Loucy (cell line): ENCODE measurements at regions not wholly inside any gene's neighbourhood (a gene's known extent, or its start where the extent isn't known, plus 50 kb on each side); places are given as distances from the start of the nearest gene placed in this dataset.

Experiments used
- H2AFZ ChIP-seq: fragments of 200-600 bp; sonication (generic); 2 replicates; pipeline ENCODE4 v1.6.0; 2016; ENCODE audit warnings: antibody characterized with exemption, mild to moderate bottlenecking, low read length, moderate library complexity
- H3F3A ChIP-seq: fragments of 200-600 bp; 2 replicates; pipeline ENCODE4 v1.6.0; 2016; ENCODE audit warnings: antibody characterized with exemption, low read depth, mild to moderate bottlenecking
- H3K27me3 ChIP-seq: fragments of 200-600 bp; sonication (generic); 2 replicates; pipeline ENCODE4 v1.6.1; 2014; ENCODE audit warnings: low read length, mild to moderate bottlenecking; ENCODE audit not compliant: insufficient read depth, poor library complexity, severe bottlenecking
- H3K36me3 ChIP-seq: fragments of 200-600 bp; sonication (generic); 2 replicates; pipeline ENCODE4 v1.6.1; 2016; ENCODE audit warnings: low read length; ENCODE audit not compliant: insufficient read depth
- H3K4me1 ChIP-seq: fragments of 200-600 bp; sonication (generic); 2 replicates; pipeline ENCODE4 v1.5.1; 2014; ENCODE audit warnings: low read length, mild to moderate bottlenecking; ENCODE audit not compliant: insufficient read depth, poor library complexity, severe bottlenecking
- H3K4me2 ChIP-seq: fragments of 200-600 bp; sonication (generic); 2 replicates; pipeline ENCODE4 v1.6.0; 2014; ENCODE audit warnings: antibody characterized with exemption, low read length, low read depth, mild to moderate bottlenecking; ENCODE audit not compliant: poor library complexity, severe bottlenecking
- H3K4me3 ChIP-seq: fragments of 200-600 bp; sonication (generic); 2 replicates; pipeline ENCODE4 v1.5.1; 2014; ENCODE audit warnings: low read length, mild to moderate bottlenecking, mixed read lengths; ENCODE audit not compliant: poor library complexity, severe bottlenecking
- H3K79me2 ChIP-seq: fragments of 200-600 bp; sonication (generic); 2 replicates; pipeline ENCODE4 v1.6.1; 2014; ENCODE audit warnings: low read length; ENCODE audit not compliant: insufficient read depth
- H3K9ac ChIP-seq: fragments of 200-600 bp; sonication (generic); 2 replicates; pipeline ENCODE4 v1.6.0; 2014; ENCODE audit warnings: mild to moderate bottlenecking, low read depth, low read length, moderate library complexity; ENCODE audit not compliant: poor library complexity, severe bottlenecking
- H3K9me2 ChIP-seq: fragments of 200-600 bp; sonication (generic); replicated peaks from 2 replicates; pipeline ENCODE4 v1.6.1; 2016; ENCODE audit warnings: low read depth, low read length, mixed read lengths
- H3K9me3 ChIP-seq: fragments of 200-600 bp; sonication (generic); 2 replicates; pipeline ENCODE4 v1.6.1; 2014; ENCODE audit warnings: mild to moderate bottlenecking, antibody characterized with exemption, low read length, low read depth; ENCODE audit not compliant: insufficient read depth
- H4K20me1 ChIP-seq: fragments of 200-600 bp; sonication (generic); 2 replicates; pipeline ENCODE4 v1.6.0; 2014; ENCODE audit warnings: antibody characterized with exemption, low read length, mild to moderate bottlenecking; ENCODE audit not compliant: insufficient read depth, poor library complexity, severe bottlenecking
- EZH2phosphoT487 ChIP-seq: fragments of 200-600 bp; IDR thresholded peaks from 2 replicates; pipeline ENCODE4 v1.6.1; 2018; ENCODE audit warnings: antibody characterized with exemption, mild to moderate bottlenecking, moderate library complexity, borderline replicate concordance
- TF ChIP-seq, protein P1 (sequence below): fragments of 200-600 bp; sonication (generic); conservative IDR thresholded peaks from 2 replicates; pipeline ENCODE4 v1.5.1; 2014; ENCODE audit warnings: mild to moderate bottlenecking, antibody characterized with exemption, low read length

DNA sequence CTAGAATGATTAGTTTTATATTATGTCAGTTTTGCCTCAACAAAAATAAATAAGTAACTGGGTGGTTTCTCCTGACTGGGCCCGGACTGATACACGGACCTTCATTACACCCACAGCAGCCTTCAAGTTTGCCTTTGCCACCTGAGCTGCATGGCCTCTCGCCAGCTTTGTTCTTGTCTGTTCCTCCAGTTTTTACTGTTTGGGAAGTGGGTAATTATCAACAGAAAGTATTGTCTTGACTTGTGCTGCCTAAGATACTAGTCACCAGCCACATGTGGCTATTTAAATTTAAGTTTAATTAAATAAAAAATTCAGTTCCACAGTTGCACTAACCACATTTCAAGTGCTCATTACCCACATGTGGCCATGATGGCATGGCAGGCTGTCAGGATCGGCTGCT is 74.7 kb upstream of the INTU start:
- no peaks in the 10 kb centered on the region for H3F3A ChIP-seq
- H3K4me1 ChIP-seq, result no peaks in the 10 kb centered on the region
- no peaks in the 10 kb centered on the region for H3K36me3 ChIP-seq
- H3K79me2 ChIP-seq, result no peaks in the 10 kb centered on the region
- no peak overlapping the region for H3K9ac ChIP-seq
- no peak overlapping the region for H2AFZ ChIP-seq
- no peaks in the 10 kb centered on the region for H4K20me1 ChIP-seq
- H3K9me3 ChIP-seq, result no peaks in the 10 kb centered on the region
- H3K4me3 ChIP-seq, result no peak overlapping the region
- TF ChIP-seq EZH2phosphoT487, result no peak
- TF ChIP-seq, protein P1, sequence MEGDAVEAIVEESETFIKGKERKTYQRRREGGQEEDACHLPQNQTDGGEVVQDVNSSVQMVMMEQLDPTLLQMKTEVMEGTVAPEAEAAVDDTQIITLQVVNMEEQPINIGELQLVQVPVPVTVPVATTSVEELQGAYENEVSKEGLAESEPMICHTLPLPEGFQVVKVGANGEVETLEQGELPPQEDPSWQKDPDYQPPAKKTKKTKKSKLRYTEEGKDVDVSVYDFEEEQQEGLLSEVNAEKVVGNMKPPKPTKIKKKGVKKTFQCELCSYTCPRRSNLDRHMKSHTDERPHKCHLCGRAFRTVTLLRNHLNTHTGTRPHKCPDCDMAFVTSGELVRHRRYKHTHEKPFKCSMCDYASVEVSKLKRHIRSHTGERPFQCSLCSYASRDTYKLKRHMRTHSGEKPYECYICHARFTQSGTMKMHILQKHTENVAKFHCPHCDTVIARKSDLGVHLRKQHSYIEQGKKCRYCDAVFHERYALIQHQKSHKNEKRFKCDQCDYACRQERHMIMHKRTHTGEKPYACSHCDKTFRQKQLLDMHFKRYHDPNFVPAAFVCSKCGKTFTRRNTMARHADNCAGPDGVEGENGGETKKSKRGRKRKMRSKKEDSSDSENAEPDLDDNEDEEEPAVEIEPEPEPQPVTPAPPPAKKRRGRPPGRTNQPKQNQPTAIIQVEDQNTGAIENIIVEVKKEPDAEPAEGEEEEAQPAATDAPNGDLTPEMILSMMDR, result no peak
- no peaks in the 10 kb centered on the region for H3K9me2 ChIP-seq
- H3K4me2 ChIP-seq, result no peak overlapping the region
- H3K27me3 ChIP-seq, result no peaks in the 10 kb centered on the region

DNA sequence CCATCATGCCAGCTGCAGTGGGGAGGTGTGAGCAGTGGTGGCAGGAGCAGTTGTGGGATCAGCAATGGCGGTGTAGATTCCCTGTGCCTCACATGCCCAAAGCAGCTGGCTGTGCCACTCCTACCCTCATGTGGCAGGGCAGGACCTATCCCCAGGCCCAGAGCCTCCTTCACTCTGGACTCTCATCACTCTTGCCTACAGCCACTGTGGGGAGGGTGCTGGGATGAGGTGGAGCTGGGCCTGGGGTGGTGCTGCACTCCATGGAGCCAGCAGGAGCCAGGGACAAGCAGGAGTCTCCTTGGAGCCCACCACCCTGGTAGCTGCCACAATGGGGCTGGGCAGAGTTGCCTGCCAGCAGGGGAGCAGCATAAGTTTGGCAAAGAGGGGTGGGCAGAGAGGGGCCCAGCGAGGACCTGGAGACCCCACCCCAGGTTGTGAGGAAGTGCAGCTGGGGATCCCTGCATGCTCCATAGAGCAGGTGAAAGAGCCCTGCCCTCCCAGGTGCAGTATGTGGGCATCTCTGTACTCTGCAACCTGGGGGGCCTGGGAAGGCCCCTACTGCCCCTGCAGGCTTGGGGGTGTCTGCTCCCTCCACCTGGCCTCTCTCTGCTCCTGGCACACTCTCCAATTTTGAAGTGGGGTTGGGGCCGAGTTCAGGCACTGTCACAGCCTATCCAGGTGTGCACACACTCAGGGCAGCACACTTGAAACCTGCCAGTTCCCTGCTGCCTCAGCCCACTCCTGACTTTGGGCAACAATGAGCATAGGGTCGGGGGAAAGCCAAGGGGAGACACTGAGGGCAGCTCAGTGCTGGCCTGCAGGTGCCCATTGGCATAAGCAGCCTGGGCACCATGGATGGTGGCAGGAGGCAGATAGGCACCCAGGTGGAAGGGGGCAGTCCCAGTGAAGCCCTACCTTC is 74.0 kb upstream of the INTU start:
- H3K36me3 ChIP-seq, result no peaks in the 10 kb centered on the region
- H3K4me2 ChIP-seq, result no peak overlapping the region
- H3F3A ChIP-seq, result no peaks in the 10 kb centered on the region
- H4K20me1 ChIP-seq, result no peaks in the 10 kb centered on the region
- H3K27me3 ChIP-seq, result no peaks in the 10 kb centered on the region
- no peaks in the 10 kb centered on the region for H3K79me2 ChIP-seq
- H3K4me3 ChIP-seq, result no peak overlapping the region
- no peaks in the 10 kb centered on the region for H3K9me3 ChIP-seq
- H3K9ac ChIP-seq, result no peak overlapping the region
- no peak overlapping the region for H2AFZ ChIP-seq
- H3K4me1 ChIP-seq, result no peaks in the 10 kb centered on the region
- H3K9me2 ChIP-seq, result no peaks in the 10 kb centered on the region
- TF ChIP-seq, protein P1, result no peak
- no peak for TF ChIP-seq EZH2phosphoT487

DNA sequence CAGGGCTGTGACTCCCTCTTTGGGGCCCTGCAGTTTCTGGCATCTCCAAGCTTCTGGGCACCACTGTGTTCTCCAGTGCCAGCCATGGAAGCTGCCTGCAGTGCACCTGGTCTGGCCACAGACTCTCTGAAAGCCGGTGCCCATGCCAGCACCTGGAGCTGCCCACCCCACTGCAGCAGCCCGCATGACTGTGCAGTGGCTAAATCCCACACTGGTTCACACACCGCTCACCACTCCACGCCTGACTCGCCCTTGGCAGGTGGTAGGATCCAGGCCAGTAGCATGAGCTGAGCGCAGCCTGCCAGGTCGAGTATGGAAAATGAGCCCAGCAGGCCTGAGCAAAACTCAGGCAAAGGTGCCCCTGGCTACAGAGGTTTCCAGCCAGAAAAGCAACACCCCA is 72.8 kb upstream of the INTU start:
- H3K9me3 ChIP-seq, result no peaks in the 10 kb centered on the region
- no peaks in the 10 kb centered on the region for H4K20me1 ChIP-seq
- H3F3A ChIP-seq, result no peaks in the 10 kb centered on the region
- H3K4me1 ChIP-seq, result no peaks in the 10 kb centered on the region
- H3K79me2 ChIP-seq, result no peaks in the 10 kb centered on the region
- H3K4me3 ChIP-seq, result no peak overlapping the region
- no peak overlapping the region for H3K4me2 ChIP-seq
- no peak overlapping the region for H2AFZ ChIP-seq
- no peaks in the 10 kb centered on the region for H3K9me2 ChIP-seq
- no peak overlapping the region for H3K9ac ChIP-seq
- no peaks in the 10 kb centered on the region for H3K36me3 ChIP-seq
- no peak for TF ChIP-seq EZH2phosphoT487
- TF ChIP-seq, protein P1, result no peak
- H3K27me3 ChIP-seq, result no peaks in the 10 kb centered on the region
